Aorta (tissue), 5 donors: ENCODE measurements at regions not wholly inside any gene's neighbourhood (a gene's known extent, or its start where the extent isn't known, plus 50 kb on each side); places are given as distances from the start of the nearest gene placed in this dataset.

Experiments
- ATAC-seq: fragments of 200-7000 bp; cut with Tn5 transposase; one replicate; pipeline ENCODE4 v1.9.1; 2022; ENCODE audit warnings: moderate library complexity; ENCODE audit not compliant: low FRiP score
- DNase-seq, 2 donors: peaks; one replicate each; pipeline ENCODE4 v3.0.0-alpha.2; 2020
- H3K27ac ChIP-seq, 2 donors: one replicate each; pipeline ENCODE4 v1.5.1; 2013; ENCODE audit warnings: low read length in 2 of 2, mild to moderate bottlenecking in 2 of 2, moderate library complexity in 2 of 2, control low read depth in 1 of 2, inconsistent platforms in 1 of 2, low read depth in 1 of 2
- H3K27me3 ChIP-seq, 2 donors: one replicate each; pipeline ENCODE4 v1.6.1; 2013; ENCODE audit warnings: control low read depth in 1 of 2, low read length in 1 of 2, mild to moderate bottlenecking in 1 of 2, moderate library complexity in 1 of 2; ENCODE audit not compliant: insufficient read depth in 2 of 2, control insufficient read depth in 1 of 2
- H3K36me3 ChIP-seq, 2 donors: one replicate each; pipeline ENCODE4 v1.6.1; 2013; ENCODE audit warnings: control low read depth in 1 of 2, low read length in 1 of 2, mild to moderate bottlenecking in 1 of 2; ENCODE audit not compliant: insufficient read depth in 2 of 2, control insufficient read depth in 1 of 2
- H3K4me1 ChIP-seq, 2 donors: one replicate each; pipeline ENCODE4 v1.6.1; 2013; ENCODE audit warnings: low read length in 2 of 2, control low read depth in 1 of 2, mild to moderate bottlenecking in 1 of 2, moderate library complexity in 1 of 2; ENCODE audit not compliant: insufficient read depth in 2 of 2, control insufficient read depth in 1 of 2
- H3K4me3 ChIP-seq, 2 donors: one replicate each; pipeline ENCODE4 v1.5.1; 2013; ENCODE audit warnings: low read length in 2 of 2, control low read depth in 1 of 2, mild to moderate bottlenecking in 1 of 2
- H3K9me3 ChIP-seq: one replicate; pipeline ENCODE4 v1.6.1; 2013; ENCODE audit warnings: mild to moderate bottlenecking, low read length; ENCODE audit not compliant: control insufficient read depth
- WGBS, 2 donors: extraction: QIAGEN DNeasy Blood & Tissue Kit; methylation state at CpG; one replicate each; pipeline ENCODE4 v1.1.7; 2013; 5-methylcytosine and 5-hydroxymethylcytosine counted together
- intact Hi-C, 2 donors: fragments of 100-400 bp; cut with DNase I; formaldehyde crosslinking; loops; one replicate each; pipeline versions ENCODE4 v1.14.2 to v1.15.0; 2022
- donor health status: healthy with polysubstance abuse.
- donor health status: Bipolar disorder and iron deficiency.
- donor health status: DM: no; HTN: no; CAD: no.
- donor health status: DM: no; HTN: no; CAD: no.
- donor health status: DM: yes; HTN: yes; CAD: no.

DNA sequence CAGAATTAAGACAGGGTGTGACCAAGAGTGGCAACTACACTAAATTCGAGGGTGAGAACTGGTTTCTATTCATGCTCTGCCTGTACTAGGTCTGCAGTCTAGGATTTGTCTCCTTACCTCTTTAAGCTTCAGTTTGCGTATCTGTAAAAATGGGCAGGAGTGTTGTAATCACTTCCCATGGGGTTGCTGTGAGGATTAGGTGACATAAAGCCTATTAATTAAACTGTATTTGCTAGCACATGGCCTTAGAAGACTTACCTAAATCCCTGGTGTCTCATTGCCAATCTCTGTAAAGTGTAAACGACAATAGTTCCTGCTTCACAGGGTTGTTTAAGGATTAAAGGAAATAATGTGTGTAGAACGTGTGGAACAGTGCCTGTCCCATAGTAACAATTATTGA lies 193.6 kb downstream of the DRD1 start:
- Histone ChIP-seq H3K27ac (no peak overlapping the region), H3K4me3 (no peak overlapping the region), H3K27me3 (no peaks in the 10 kb centered on the region), H3K9me3 (no peaks in the 10 kb centered on the region), H3K4me1 (peaks cover 0 to 5% of the 10 kb centered on the region in 2 donors), H3K36me3 (no peaks in the 10 kb centered on the region)
- WGBS, 2 donors: 93 to 94% methylated on average over 4 of the region's 4 CpGs
- ATAC-seq (no peak), DNase-seq (no peak)
- intact Hi-C loops: no loop called here

DNA sequence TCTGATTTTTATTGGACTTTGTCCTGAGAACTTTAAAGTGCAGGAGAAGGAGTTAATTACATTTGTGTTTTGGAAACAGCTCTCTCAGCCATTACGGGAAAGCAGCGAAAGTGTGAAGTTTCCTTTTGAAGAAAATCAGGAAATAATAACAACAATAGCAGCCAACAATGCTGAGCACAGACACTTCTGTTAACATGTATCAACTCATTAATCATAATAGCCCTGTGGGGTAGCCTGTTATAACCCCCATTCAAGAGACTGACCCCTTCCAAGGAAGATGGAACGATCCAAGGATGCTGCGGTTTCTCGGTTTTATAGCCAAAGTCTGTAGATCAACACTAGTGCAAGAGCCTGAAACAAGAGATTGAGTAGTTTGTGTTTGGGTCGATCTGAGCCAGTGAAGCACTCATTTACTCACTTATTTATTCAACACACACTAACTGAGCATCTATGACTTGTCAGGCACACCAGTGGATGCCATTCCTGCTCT lies 195.5 kb downstream of the DRD1 start:
- DNase-seq: no peak
- no peak for ATAC-seq
- H3K4me3 ChIP-seq: no peak overlapping the region
- intact Hi-C loops: no loop called here
- H3K27ac ChIP-seq: no peak overlapping the region
- H3K27me3 ChIP-seq: no peaks in the 10 kb centered on the region
- H3K36me3 ChIP-seq: no peaks in the 10 kb centered on the region
- no peaks in the 10 kb centered on the region for H3K9me3 ChIP-seq
- 78 to 81% methylated on average over 6 of the region's 6 CpGs for WGBS, 2 donors
- H3K4me1 ChIP-seq: peaks cover 0 to 2% of the 10 kb centered on the region in 2 donors

DNA sequence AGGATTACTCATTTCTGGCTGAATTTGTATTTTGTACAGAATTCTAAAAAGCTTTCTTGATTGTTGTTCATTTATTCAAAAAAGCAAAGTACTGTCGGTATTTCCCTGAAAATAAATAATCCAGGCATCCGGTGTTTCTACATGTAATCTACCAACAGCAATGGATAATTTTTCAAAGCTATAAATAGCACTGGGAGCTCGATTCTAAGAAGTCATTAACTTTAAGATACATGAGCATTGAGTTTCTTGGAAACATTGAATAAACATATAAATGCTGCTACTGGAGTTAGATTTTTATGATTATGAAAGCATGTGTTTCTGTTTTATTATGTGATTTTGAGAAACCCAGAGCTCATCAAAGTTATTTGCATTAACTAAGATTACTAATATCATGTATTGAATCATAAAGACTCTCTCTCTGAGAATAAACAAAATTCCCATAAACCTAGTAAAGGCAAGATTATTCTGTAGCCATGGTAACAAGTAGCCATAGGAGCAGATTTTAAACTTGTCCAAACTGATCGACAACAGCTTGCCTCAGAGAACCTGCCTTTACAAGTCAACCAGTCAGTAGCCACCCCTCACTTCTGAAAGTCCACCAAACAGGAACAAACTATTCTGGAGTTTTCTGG lies 197.0 kb downstream of the DRD1 start:
- Histone ChIP-seq H3K9me3 (no peaks in the 10 kb centered on the region), H3K4me1 (peaks cover 0 to 2% of the 10 kb centered on the region in 2 donors), H3K4me3 (no peak overlapping the region), H3K27ac (peak overlapping the region in 1 of 2 donors; percentile 4), H3K27me3 (no peaks in the 10 kb centered on the region), H3K36me3 (no peaks in the 10 kb centered on the region)
- intact Hi-C loops: no loop called here
- ATAC-seq: no peak
- DNase-seq: no peak
- WGBS, 2 donors: 11 to 14% methylated on average over 4 of the region's 4 CpGs

GRCh38 chr5:175246242-175246888 lies 197.6 kb downstream of the DRD1 start:
- Histone ChIP-seq H3K9me3 (no peaks in the 10 kb centered on the region), H3K27ac (peak overlapping the region in 1 of 2 donors; percentile 22), H3K4me3 (no peak overlapping the region), H3K27me3 (no peaks in the 10 kb centered on the region), H3K36me3 (no peaks in the 10 kb centered on the region), H3K4me1 (peaks cover 0 to 2% of the 10 kb centered on the region in 2 donors)
- DNase-seq: peak; percentile 90 to 91
- WGBS, 2 donors: 11 to 12% methylated on average over 8 of the region's 8 CpGs
- intact Hi-C loops: no loop called here
- peak; percentile 83 for ATAC-seq

DNA sequence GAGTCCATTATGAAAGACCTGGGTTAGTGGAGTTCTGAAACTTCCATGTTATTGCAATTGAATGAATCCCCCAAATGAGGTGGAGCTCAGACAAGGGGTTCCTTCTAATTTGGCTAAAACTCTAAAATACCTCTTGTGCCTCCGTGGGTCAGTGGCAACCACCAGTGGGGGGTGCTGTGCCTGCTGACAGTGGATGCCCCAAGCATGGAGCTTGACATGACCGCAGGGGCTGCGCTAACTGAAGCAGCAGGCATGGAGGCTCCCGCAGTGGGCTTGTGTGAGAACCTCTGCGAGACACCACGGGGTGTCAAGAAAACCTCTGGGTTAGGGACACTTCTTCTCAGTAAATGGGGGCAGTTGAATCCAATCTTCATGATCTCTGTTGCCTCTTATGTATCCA lies 200.5 kb downstream of the DRD1 start:
- ATAC-seq (no peak), DNase-seq (no peak)
- Histone ChIP-seq H3K4me3 (no peak overlapping the region), H3K36me3 (no peaks in the 10 kb centered on the region), H3K4me1 (peaks cover 0 to 2% of the 10 kb centered on the region in 2 donors), H3K27ac (no peak overlapping the region), H3K27me3 (no peaks in the 10 kb centered on the region), H3K9me3 (no peaks in the 10 kb centered on the region)
- intact Hi-C loops: no loop called here
- WGBS, 2 donors: 80 to 89% methylated on average over 6 of the region's 6 CpGs

DNA sequence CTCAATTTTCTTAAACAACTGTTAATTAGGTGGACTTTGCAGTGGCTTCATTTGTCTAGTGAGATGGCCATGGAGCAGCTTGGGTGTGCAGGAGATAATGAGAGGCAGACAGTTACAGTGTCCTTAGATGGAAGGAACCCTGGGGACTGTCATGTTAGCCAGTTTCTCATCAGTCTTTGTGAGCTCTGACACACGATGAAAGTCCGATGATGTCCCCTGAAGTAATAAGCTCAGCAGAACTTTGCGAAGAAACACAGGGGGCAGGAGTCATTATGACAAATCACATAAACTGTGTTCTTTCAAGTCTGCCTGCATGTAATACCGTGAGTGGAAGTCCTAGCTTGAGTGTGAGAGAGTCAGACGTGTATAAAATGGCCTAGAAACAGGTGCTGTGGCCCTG lies 201.8 kb downstream of the DRD1 start:
- H3K4me3 ChIP-seq: no peak overlapping the region
- peaks cover 0 to 2% of the 10 kb centered on the region in 2 donors for H3K4me1 ChIP-seq
- DNase-seq (no peak), ATAC-seq (no peak)
- 90 to 95% methylated on average over 5 of the region's 5 CpGs for WGBS, 2 donors
- no peaks in the 10 kb centered on the region for H3K9me3 ChIP-seq
- no peak overlapping the region for H3K27ac ChIP-seq
- intact Hi-C loops: no loop called here
- no peaks in the 10 kb centered on the region for H3K27me3 ChIP-seq
- no peaks in the 10 kb centered on the region for H3K36me3 ChIP-seq

- Histone ChIP-seq H3K27ac (no peak overlapping the region), H3K27me3 (no peaks in the 10 kb centered on the region), H3K36me3 (no peaks in the 10 kb centered on the region), H3K4me1 (no peaks in the 10 kb centered on the region), H3K9me3 (no peaks in the 10 kb centered on the region), H3K4me3 (no peak overlapping the region)
- intact Hi-C loops: no loop called here
- ATAC-seq: no peak
- WGBS, 2 donors: 82 to 84% methylated on average over 5 of the region's 5 CpGs
- DNase-seq: no peak
Observed at GRCh38 chr5:175238326-175238725, 205.7 kb downstream of the DRD1 start.

DNA sequence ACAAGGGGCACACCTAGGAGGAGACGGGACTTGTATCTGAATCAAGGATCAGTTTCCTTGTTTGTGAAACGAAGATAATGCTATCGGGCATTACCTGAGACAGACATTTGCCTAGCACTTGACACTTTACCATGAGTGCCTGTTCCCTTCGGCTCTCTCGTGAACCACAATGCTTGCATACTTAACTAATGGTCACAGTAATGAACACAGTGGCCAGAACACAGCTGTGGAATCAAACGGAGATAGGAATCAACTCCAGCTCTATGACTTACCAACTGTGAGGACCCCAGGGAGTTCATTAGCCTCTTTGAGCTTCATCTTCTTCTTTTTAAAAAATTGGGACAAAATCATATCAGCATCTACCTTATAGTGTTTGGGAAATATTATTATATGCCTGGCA lies 207.8 kb downstream of the DRD1 start:
- 92 to 93% methylated on average over 6 of the region's 6 CpGs for WGBS, 2 donors
- H3K4me3 ChIP-seq: no peak overlapping the region

More for the DNA sequence above, 207.8 kb downstream of the DRD1 start:
- ATAC-seq: no peak
- Histone ChIP-seq H3K27me3 (no peaks in the 10 kb centered on the region), H3K4me1 (no peaks in the 10 kb centered on the region), H3K9me3 (no peaks in the 10 kb centered on the region), H3K27ac (no peak overlapping the region), H3K36me3 (no peaks in the 10 kb centered on the region)
- no peak for DNase-seq
- intact Hi-C loops: no loop called here
